MCF 10A (cell line): ENCODE measurements at regions not wholly inside any gene's neighbourhood (a gene's known extent, or its start where the extent isn't known, plus 50 kb on each side); places are given as distances from the start of the nearest gene placed in this dataset.

ENCODE experiments used
- BruUV-seq: library from RNA; stranded (reverse); fragments of 400-500 nt; replicated peaks from 2 replicates; lab custom pipeline; 2021; lab: Mats Ljungman, UMichigan
- CTCF ChIA-PET: fragments of 300-600 bp; sonication (Branson Sonifier 250); formaldehyde crosslinking; extraction: SDS; loops from one replicate; lab custom pipeline; 2021; ENCODE audit warnings: antibody characterized with exemption, inconsistent platforms; lab: Yijun Ruan, JAX
- POLR2A ChIA-PET: fragments of 300-600, 350-650 bp; sonication (Branson Sonifier 250); formaldehyde crosslinking; extraction: SDS; loops from one replicate; lab custom pipeline; 2020; ENCODE audit warnings: antibody characterized with exemption, inconsistent platforms; lab: Yijun Ruan, JAX
- DNase-seq: peaks from one replicate; pipeline ENCODE4 v3.0.0-alpha.2; 2018; ENCODE audit not compliant: unreplicated experiment
- H3K27ac Mint-ChIP-seq: one replicate; pipeline ENCODE4 v1.8.0; 2022; ENCODE audit warnings: mild to moderate bottlenecking, low read depth, mixed read lengths; ENCODE audit not compliant: unreplicated experiment
- H3K27me3 Mint-ChIP-seq: one replicate; pipeline ENCODE4 v1.8.0; 2022; ENCODE audit warnings: mixed read lengths; ENCODE audit not compliant: insufficient read depth, unreplicated experiment
- H3K36me3 Mint-ChIP-seq: one replicate; pipeline ENCODE4 v1.8.0; 2022; ENCODE audit warnings: mild to moderate bottlenecking, moderate library complexity, mixed read lengths; ENCODE audit not compliant: insufficient read depth, unreplicated experiment
- H3K4me1 Mint-ChIP-seq: one replicate; pipeline ENCODE4 v1.8.0; 2022; ENCODE audit warnings: mixed read lengths; ENCODE audit not compliant: insufficient read depth, unreplicated experiment
- H3K4me3 Mint-ChIP-seq: one replicate; pipeline ENCODE4 v1.8.0; 2022; ENCODE audit warnings: mild to moderate bottlenecking, moderate library complexity, mixed read lengths; ENCODE audit not compliant: unreplicated experiment
- H3K9me3 Mint-ChIP-seq: one replicate; pipeline ENCODE4 v1.8.0; 2022; ENCODE audit warnings: mixed read lengths; ENCODE audit not compliant: unreplicated experiment
- CTCF ChIP-seq: fragments of 200-600 bp; IDR thresholded peaks from one replicate; pipeline ENCODE4 v1.8.0; 2022; ENCODE audit warnings: antibody characterized with exemption, mild to moderate bottlenecking; ENCODE audit not compliant: unreplicated experiment
- intact Hi-C: fragments of 100-400 bp; cut with micrococcal nuclease; formaldehyde crosslinking; loops from 2 replicates; pipeline ENCODE4 v1.14.1; 2022

GRCh38 chr20:10951216-10951615 lies 277.4 kb upstream of the JAG1 start:
- BruUV-seq = no TSS peak
- intact Hi-C loops = no loop called here
- no peaks in the 10 kb centered on the region for H3K36me3 Mint-ChIP-seq
- DNase-seq = no peak
- H3K4me1 Mint-ChIP-seq = peaks cover 19% of the 10 kb centered on the region
- ChIA-PET CTCF (interaction anchor here (0.5 to 1.0 kb wide), 3 partner anchors 209 to 568 kb away, joined by 3 to 4 read pairs (median 3); no protein-coding TSS in a partner anchor), POLR2A (interaction anchor here (1.1 to 1.2 kb wide), 2 partner anchors 15 to 19 kb away, joined by 3 read pairs; no protein-coding TSS in a partner anchor)
- no peaks in the 10 kb centered on the region for H3K9me3 Mint-ChIP-seq
- no peak overlapping the region for H3K27ac Mint-ChIP-seq
- no peaks in the 10 kb centered on the region for H3K27me3 Mint-ChIP-seq
- H3K4me3 Mint-ChIP-seq = no peak overlapping the region
- TF ChIP-seq CTCF = no peak

- intact Hi-C loops = no loop called here
- H3K9me3 Mint-ChIP-seq = no peaks in the 10 kb centered on the region
- POLR2A ChIA-PET = interaction anchor here (1.1 to 4.1 kb wide), 7 partner anchors 12 to 279 kb away, joined by 3 to 53 read pairs (median 10); partner anchors contain the start of gene JAG1
- H3K27me3 Mint-ChIP-seq = no peaks in the 10 kb centered on the region
- no peaks in the 10 kb centered on the region for H3K36me3 Mint-ChIP-seq
- peaks cover 19% of the 10 kb centered on the region for H3K4me1 Mint-ChIP-seq
- BruUV-seq = no TSS peak
- CTCF ChIA-PET = interaction anchor here (0.6 to 0.7 kb wide), 2 partner anchors 190 to 569 kb away, joined by 3 read pairs; no protein-coding TSS in a partner anchor
- TF ChIP-seq CTCF = no peak
- H3K27ac Mint-ChIP-seq = no peak overlapping the region
- no peak for DNase-seq
- no peak overlapping the region for H3K4me3 Mint-ChIP-seq
Measured at GRCh38 chr20:10951904-10952303, 278.1 kb upstream of the JAG1 start.

- intact Hi-C loops = no loop called here
- BruUV-seq = no TSS peak
- no peaks in the 10 kb centered on the region for H3K36me3 Mint-ChIP-seq
- no peak overlapping the region for H3K4me3 Mint-ChIP-seq
- no peak overlapping the region for H3K27ac Mint-ChIP-seq
- no peak for TF ChIP-seq CTCF
- ChIA-PET POLR2A (interaction anchor here (0.6 to 4.1 kb wide), 19 partner anchors 9 to 897 kb away, joined by 3 to 53 read pairs (median 7); partner anchors contain the start of gene JAG1), CTCF (interaction anchor here (0.6 to 2.4 kb wide), 5 partner anchors 12 to 1339 kb away, joined by 3 to 11 read pairs (median 5); no protein-coding TSS in a partner anchor)
- no peaks in the 10 kb centered on the region for H3K27me3 Mint-ChIP-seq
- H3K4me1 Mint-ChIP-seq = peaks cover 19% of the 10 kb centered on the region
- H3K9me3 Mint-ChIP-seq = no peaks in the 10 kb centered on the region
- DNase-seq = peak; percentile 35
Measured at GRCh38 chr20:10953437-10953836, 279.6 kb upstream of the JAG1 start.

GRCh38 chr20:10954137-10954840 lies 280.5 kb upstream of the JAG1 start:
- H3K36me3 Mint-ChIP-seq = no peaks in the 10 kb centered on the region
- no peak for TF ChIP-seq CTCF
- no peaks in the 10 kb centered on the region for H3K9me3 Mint-ChIP-seq
- DNase-seq = peak; percentile 92
- intact Hi-C loops = no loop called here
- peaks cover 19% of the 10 kb centered on the region for H3K4me1 Mint-ChIP-seq
- no peak overlapping the region for H3K4me3 Mint-ChIP-seq
- BruUV-seq = no TSS peak
- H3K27ac Mint-ChIP-seq = peak overlapping the region; percentile 91
- ChIA-PET POLR2A (interaction anchor here (0.6 to 4.1 kb wide), 31 partner anchors 10 to 897 kb away, joined by 3 to 53 read pairs (median 5); partner anchors contain the start of gene JAG1), CTCF (interaction anchor here (0.6 to 2.4 kb wide), 11 partner anchors 8 to 1546 kb away, joined by 3 to 11 read pairs (median 3); no protein-coding TSS in a partner anchor)
- H3K27me3 Mint-ChIP-seq = no peaks in the 10 kb centered on the region
